SW 1271 (cell line): ENCODE measurements at regions not wholly inside any gene's neighbourhood (a gene's known extent, or its start where the extent isn't known, plus 50 kb on each side); places are given as distances from the start of the nearest gene placed in this dataset.

Source experiments
- DNase-seq, 2 experiments: peaks; one replicate each; lab custom pipeline; 2025; lab: John Stamatoyannopoulos, UW

- no peak for DNase-seq
These were observed 165.2 kb downstream of the ZPLD1 start for GRCh38 chr3:102599819-102600576.

GRCh38 chr3:102605153-102605552, 170.3 kb downstream of the ZPLD1 start:
- DNase-seq, result no peak

- DNase-seq, result no peak
These were observed 174.1 kb downstream of the ZPLD1 start for GRCh38 chr3:102608875-102609274.

GRCh38 chr3:102614021-102614569, 179.3 kb downstream of the ZPLD1 start:
- no peak for DNase-seq

- no peak for DNase-seq
These were observed 179.8 kb downstream of the ZPLD1 start for GRCh38 chr3:102614585-102614984.

- DNase-seq, result no peak
These were observed 182.6 kb downstream of the ZPLD1 start for GRCh38 chr3:102617381-102617780.

GRCh38 chr3:102619361-102619760, 184.5 kb downstream of the ZPLD1 start:
- DNase-seq, result no peak

GRCh38 chr3:102629943-102630342, 195.1 kb downstream of the ZPLD1 start:
- DNase-seq, result no peak

- DNase-seq, result no peak
These were observed 195.7 kb downstream of the ZPLD1 start for GRCh38 chr3:102630531-102630930.

- DNase-seq, result no peak
These were observed 208.7 kb downstream of the ZPLD1 start for GRCh38 chr3:102643546-102643945.

GRCh38 chr3:102646557-102646956, 211.7 kb downstream of the ZPLD1 start:
- DNase-seq, result no peak

- DNase-seq, result no peak
These were observed 225.8 kb downstream of the ZPLD1 start for GRCh38 chr3:102660653-102661052.

GRCh38 chr3:102661707-102662497, 227.1 kb downstream of the ZPLD1 start:
- DNase-seq, result no peak

GRCh38 chr3:102662498-102662772, 227.6 kb downstream of the ZPLD1 start:
- no peak for DNase-seq

GRCh38 chr3:102664126-102664525, 229.3 kb downstream of the ZPLD1 start:
- DNase-seq, result no peak

- DNase-seq, result no peak
These were observed 230.4 kb downstream of the ZPLD1 start for GRCh38 chr3:102665183-102665582.

- DNase-seq, result no peak
These were observed 233.4 kb downstream of the ZPLD1 start for GRCh38 chr3:102668247-102668646.

- DNase-seq, result no peak
These were observed 236.2 kb downstream of the ZPLD1 start for GRCh38 chr3:102670986-102671385.

GRCh38 chr3:102672305-102672704, 237.5 kb downstream of the ZPLD1 start:
- no peak for DNase-seq

- peak in 1 of 2 experiments; percentile 24 for DNase-seq
These were observed 238.7 kb downstream of the ZPLD1 start for GRCh38 chr3:102673271-102674115.

GRCh38 chr3:102674284-102674683, 239.5 kb downstream of the ZPLD1 start:
- DNase-seq, result no peak

- no peak for DNase-seq
These were observed 241.6 kb downstream of the ZPLD1 start for GRCh38 chr3:102676424-102676823.
